ENCODE measurements at regions not wholly inside any gene's neighbourhood (a gene's known extent, or its start where the extent isn't known, plus 50 kb on each side); places are given as distances from the start of the nearest gene placed in this dataset.

- DNase-seq = no peak
- Histone ChIP-seq H3K27me3 (no peaks in the 10 kb centered on the region), H3K4me3 (replicated peaks in 1 of 3) (no peak overlapping the region), H3K4me1 (no peaks in the 10 kb centered on the region), H3K36me3 (no peaks in the 10 kb centered on the region), H3K9me3 (no peaks in the 10 kb centered on the region), H3K27ac (no peak overlapping the region)
- WGBS, 2 donors = 67 to 70% methylated on average over 7 of the region's 7 CpGs
- TF ChIP-seq POLR2A (IDR thresholded peaks at IDR 0.05) (no peak), CTCF (IDR thresholded peaks at IDR 0.05) (no peak)
- intact Hi-C loops (cut with DNase I) = no loop called here
These were observed 72.2 kb upstream of the PALS2 start for GRCh38 chr7:24501009-24501408.

GRCh38 chr7:24501443-24502134, 71.7 kb upstream of the PALS2 start:
- TF ChIP-seq POLR2A (IDR thresholded peaks at IDR 0.05) = no peak
- no peak for TF ChIP-seq CTCF (IDR thresholded peaks at IDR 0.05)
- Histone ChIP-seq H3K36me3 (no peaks in the 10 kb centered on the region), H3K27ac (no peak overlapping the region), H3K27me3 (no peaks in the 10 kb centered on the region), H3K4me3 (replicated peaks in 1 of 3) (no peak overlapping the region), H3K9me3 (no peaks in the 10 kb centered on the region), H3K4me1 (no peaks in the 10 kb centered on the region)
- WGBS, 2 donors = 71 to 85% methylated on average over 1 of the region's 1 CpG
- intact Hi-C loops (cut with DNase I) = no loop called here
- DNase-seq = no peak

- Histone ChIP-seq H3K9me3 (no peaks in the 10 kb centered on the region), H3K27me3 (no peaks in the 10 kb centered on the region), H3K27ac (no peak overlapping the region), H3K36me3 (no peaks in the 10 kb centered on the region), H3K4me1 (no peaks in the 10 kb centered on the region), H3K4me3 (replicated peaks in 1 of 3) (no peak overlapping the region)
- no peak for TF ChIP-seq POLR2A (IDR thresholded peaks at IDR 0.05)
- no peak for TF ChIP-seq CTCF (IDR thresholded peaks at IDR 0.05)
- 78 to 79% methylated on average over 3 of the region's 3 CpGs for WGBS, 2 donors
- intact Hi-C loops (cut with DNase I) = no loop called here
- no peak for DNase-seq
These were observed 71.1 kb upstream of the PALS2 start for GRCh38 chr7:24502135-24502488.

GRCh38 chr7:24503506-24503905, 69.7 kb upstream of the PALS2 start:
- H3K4me1 ChIP-seq = no peaks in the 10 kb centered on the region
- H3K4me3 ChIP-seq (replicated peaks in 1 of 3) = no peak overlapping the region
- TF ChIP-seq POLR2A (IDR thresholded peaks at IDR 0.05) = no peak
- no peak for TF ChIP-seq CTCF (IDR thresholded peaks at IDR 0.05)
- no peak for DNase-seq
- H3K27ac ChIP-seq = no peak overlapping the region
- intact Hi-C loops (cut with DNase I) = no loop called here
- H3K27me3 ChIP-seq = no peaks in the 10 kb centered on the region
- no peaks in the 10 kb centered on the region for H3K36me3 ChIP-seq
- WGBS, 2 donors = 75 to 88% methylated on average over 2 of the region's 2 CpGs
- no peaks in the 10 kb centered on the region for H3K9me3 ChIP-seq

- H3K9me3 ChIP-seq = no peaks in the 10 kb centered on the region
- H3K27me3 ChIP-seq = no peaks in the 10 kb centered on the region
- H3K36me3 ChIP-seq = no peaks in the 10 kb centered on the region
- WGBS, 2 donors = 83 to 90% methylated on average over 6 of the region's 6 CpGs
- no peak for DNase-seq
- no peak for TF ChIP-seq POLR2A (IDR thresholded peaks at IDR 0.05)
- no peak for TF ChIP-seq CTCF (IDR thresholded peaks at IDR 0.05)
- H3K4me3 ChIP-seq (replicated peaks in 1 of 3) = no peak overlapping the region
- H3K27ac ChIP-seq = no peak overlapping the region
- no peaks in the 10 kb centered on the region for H3K4me1 ChIP-seq
- intact Hi-C loops (cut with DNase I) = no loop called here
These were observed 69.2 kb upstream of the PALS2 start for GRCh38 chr7:24504040-24504439.

Measured in thyroid gland (tissue), 4 donors.